Activated CD4-positive, alpha-beta T cell treated with anti-CD3 and anti-CD28 coated beads, Interleukin-2, amount 50 U/mL, for 1 hour (primary cell): ENCODE measurements at regions not wholly inside any gene's neighbourhood (a gene's known extent, or its start where the extent isn't known, plus 50 kb on each side); places are given as distances from the start of the nearest gene placed in this dataset.

Experiments
- DNase-seq: peaks from one replicate; pipeline ENCODE4 v3.0.0-alpha.2; 2020

GRCh38 chr4:189036906-189037305 lies 897.7 kb downstream of the TRIML1 start:
- DNase-seq, result no peak

GRCh38 chr4:189046642-189047041 lies 894.0 kb upstream of the FRG1 start:
- DNase-seq, result no peak

GRCh38 chr4:189048119-189048518 lies 892.6 kb upstream of the FRG1 start:
- DNase-seq, result no peak

GRCh38 chr4:189049682-189050081 lies 891.0 kb upstream of the FRG1 start:
- no peak for DNase-seq

- no peak for DNase-seq
Measured at GRCh38 chr4:189050643-189051042, 890.0 kb upstream of the FRG1 start.

- no peak for DNase-seq
Measured at GRCh38 chr4:189053621-189054020, 887.1 kb upstream of the FRG1 start.

GRCh38 chr4:189060104-189060503 lies 880.6 kb upstream of the FRG1 start:
- DNase-seq, result no peak

- no peak for DNase-seq
Measured at GRCh38 chr4:189062047-189062820, 878.4 kb upstream of the FRG1 start.

- DNase-seq, result no peak
Measured at GRCh38 chr4:189069772-189070171, 870.9 kb upstream of the FRG1 start.

- DNase-seq, result no peak
Measured at GRCh38 chr4:189071241-189071640, 869.4 kb upstream of the FRG1 start.

GRCh38 chr4:189073739-189074138 lies 866.9 kb upstream of the FRG1 start:
- DNase-seq, result no peak

GRCh38 chr4:189081826-189082225 lies 858.8 kb upstream of the FRG1 start:
- no peak for DNase-seq

- DNase-seq, result no peak
Measured at GRCh38 chr4:189083769-189084168, 856.9 kb upstream of the FRG1 start.

- no peak for DNase-seq
Measured at GRCh38 chr4:189084671-189085070, 856.0 kb upstream of the FRG1 start.

GRCh38 chr4:189087971-189088370 lies 852.7 kb upstream of the FRG1 start:
- no peak for DNase-seq

- no peak for DNase-seq
Measured at GRCh38 chr4:189088780-189089179, 851.9 kb upstream of the FRG1 start.

GRCh38 chr4:189090174-189090814 lies 850.4 kb upstream of the FRG1 start:
- no peak for DNase-seq

GRCh38 chr4:189092581-189092980 lies 848.1 kb upstream of the FRG1 start:
- no peak for DNase-seq

- no peak for DNase-seq
Measured at GRCh38 chr4:189096108-189096507, 844.6 kb upstream of the FRG1 start.

- DNase-seq, result no peak
Measured at GRCh38 chr4:189096717-189097116, 844.0 kb upstream of the FRG1 start.

GRCh38 chr4:189098932-189099696 lies 841.6 kb upstream of the FRG1 start:
- DNase-seq, result no peak

GRCh38 chr4:189113389-189113888 lies 827.2 kb upstream of the FRG1 start:
- no peak for DNase-seq

- DNase-seq, result no peak
Measured at GRCh38 chr4:189117426-189117825, 823.2 kb upstream of the FRG1 start.

- DNase-seq, result no peak
Measured at GRCh38 chr4:189121336-189121735, 819.3 kb upstream of the FRG1 start.
